Trophoblast cell (in vitro differentiated cells and primary cell): ENCODE measurements at regions not wholly inside any gene's neighbourhood (a gene's known extent, or its start where the extent isn't known, plus 50 kb on each side); places are given as distances from the start of the nearest gene placed in this dataset.

Experiments
- DNase-seq, 2 donors: peaks; one replicate each; pipeline ENCODE4 v3.0.0-alpha.2; 2016
- H2AFZ ChIP-seq: 2 replicates; pipeline ENCODE4 v1.6.1; 2013; ENCODE audit warnings: low read length, moderate library complexity, mild to moderate bottlenecking; ENCODE audit not compliant: insufficient read depth, poor library complexity
- H2AK5ac ChIP-seq: 2 replicates; pipeline ENCODE4 v1.6.1; 2013; ENCODE audit warnings: mild to moderate bottlenecking, low read length
- H2BK120ac ChIP-seq: 2 replicates; pipeline ENCODE4 v1.6.1; 2013; ENCODE audit warnings: low read length, mild to moderate bottlenecking, moderate library complexity; ENCODE audit not compliant: insufficient read depth, poor library complexity
- H2BK12ac ChIP-seq: 2 replicates; pipeline ENCODE4 v1.6.1; 2013; ENCODE audit warnings: mild to moderate bottlenecking, low read length, moderate library complexity
- H2BK5ac ChIP-seq: 2 replicates; pipeline ENCODE4 v1.6.1; 2013; ENCODE audit warnings: low read length, low read depth, moderate library complexity, mild to moderate bottlenecking; ENCODE audit not compliant: poor library complexity
- H3K14ac ChIP-seq: 2 replicates; pipeline ENCODE4 v1.6.1; 2013; ENCODE audit warnings: mild to moderate bottlenecking, low read length
- H3K18ac ChIP-seq: 2 replicates; pipeline ENCODE4 v1.6.1; 2013; ENCODE audit warnings: mild to moderate bottlenecking, low read length
- H3K23ac ChIP-seq: 2 replicates; pipeline ENCODE4 v1.6.1; 2013; ENCODE audit warnings: low read length
- H3K27ac ChIP-seq: 2 replicates; pipeline ENCODE4 v1.5.1; 2013; ENCODE audit warnings: low read depth, mild to moderate bottlenecking, inconsistent platforms, low read length, moderate library complexity
- H3K27me3 ChIP-seq: 2 replicates; pipeline ENCODE4 v1.6.1; 2013; ENCODE audit warnings: inconsistent platforms, mild to moderate bottlenecking, low read length, moderate library complexity; ENCODE audit not compliant: insufficient read depth
- H3K36me3 ChIP-seq, 2 experiments: 1 replicate in 1 of 2; 2 replicates in 1 of 2; pipeline ENCODE4 v1.6.1; 2013; ENCODE audit warnings: low read length in 2 of 2, mild to moderate bottlenecking in 2 of 2, moderate library complexity in 1 of 2; ENCODE audit not compliant: insufficient read depth in 2 of 2, control insufficient read depth in 1 of 2
- H3K4ac ChIP-seq: 2 replicates; pipeline ENCODE4 v1.6.1; 2013; ENCODE audit warnings: low read depth, mild to moderate bottlenecking, low read length, moderate library complexity
- H3K4me1 ChIP-seq, 2 experiments: 1 replicate in 1 of 2; 2 replicates in 1 of 2; pipeline ENCODE4 v1.6.1; 2013; ENCODE audit warnings: low read length in 2 of 2, mild to moderate bottlenecking in 2 of 2, moderate library complexity in 1 of 2; ENCODE audit not compliant: insufficient read depth in 2 of 2, control insufficient read depth in 1 of 2
- H3K4me2 ChIP-seq: 2 replicates; pipeline ENCODE4 v1.6.1; 2013; ENCODE audit warnings: inconsistent platforms, mild to moderate bottlenecking, low read length, moderate library complexity
- H3K4me3 ChIP-seq: 2 replicates; pipeline ENCODE4 v1.5.1; 2013; ENCODE audit warnings: mild to moderate bottlenecking, low read depth, low read length, inconsistent platforms
- H3K79me1 ChIP-seq: one replicate; pipeline ENCODE4 v1.6.1; 2013; ENCODE audit warnings: low read length
- H3K79me2 ChIP-seq: 2 replicates; pipeline ENCODE4 v1.6.1; 2013; ENCODE audit warnings: low read length, mild to moderate bottlenecking; ENCODE audit not compliant: control insufficient read depth, insufficient read depth, poor library complexity
- H3K9ac ChIP-seq: 2 replicates; pipeline ENCODE4 v1.6.1; 2013; ENCODE audit warnings: mild to moderate bottlenecking, low read length
- H3K9me3 ChIP-seq: 2 replicates; pipeline ENCODE4 v1.6.1; 2013; ENCODE audit warnings: low read depth, mild to moderate bottlenecking, control low read depth, inconsistent platforms, low read length; ENCODE audit not compliant: insufficient read depth
- H4K12ac ChIP-seq: 2 replicates; pipeline ENCODE4 v1.6.1; 2013; ENCODE audit warnings: low read depth, mild to moderate bottlenecking, low read length, moderate library complexity
- H4K8ac ChIP-seq: 2 replicates; pipeline ENCODE4 v1.6.1; 2013; ENCODE audit warnings: low read depth, mild to moderate bottlenecking, low read length, moderate library complexity
- H4K91ac ChIP-seq: one replicate; pipeline ENCODE4 v1.6.1; 2013; ENCODE audit warnings: low read depth, mild to moderate bottlenecking, low read length, moderate library complexity
- WGBS: extraction: QIAGEN DNeasy Blood & Tissue Kit; methylation state at CpG from one replicate; pipeline ENCODE4 v1.1.7; 2013; ENCODE audit warnings: missing lambda C conversion rate; ENCODE audit not compliant: insufficient read length, insufficient coverage; ENCODE audit errors: extremely low coverage; 5-methylcytosine and 5-hydroxymethylcytosine counted together

GRCh38 chr5:74205767-74206578, 434.6 kb downstream of the ENC1 start:
- Histone ChIP-seq H3K14ac (no peak overlapping the region), H3K18ac (no peak overlapping the region)

GRCh38 chr5:74201334-74202081, 439.0 kb downstream of the ENC1 start:
- H3K4me1 ChIP-seq: peaks cover 8 to 11% of the 10 kb centered on the region in 2 experiments
- H2BK5ac ChIP-seq: no peak overlapping the region
- H3K14ac ChIP-seq: no peak overlapping the region
- no peak overlapping the region for H2AFZ ChIP-seq
- H3K36me3 ChIP-seq: no peaks in the 10 kb centered on the region
- no peak overlapping the region for H3K4me2 ChIP-seq
- H3K4me3 ChIP-seq: no peak overlapping the region
- peak in 1 of 2 donors; percentile 46 for DNase-seq
- peaks cover 10% of the 10 kb centered on the region for H3K79me1 ChIP-seq
- H3K18ac ChIP-seq: no peak overlapping the region
- H3K23ac ChIP-seq: no peak overlapping the region
- no peak overlapping the region for H3K27ac ChIP-seq
- no peaks in the 10 kb centered on the region for H3K9me3 ChIP-seq
- H2BK12ac ChIP-seq: peak overlapping the region; percentile 47
- no peak overlapping the region for H4K8ac ChIP-seq
- no peak overlapping the region for H3K4ac ChIP-seq
- H3K9ac ChIP-seq: no peak overlapping the region
- H2AK5ac ChIP-seq: peak overlapping the region; percentile 11
- H2BK120ac ChIP-seq: peak overlapping the region; percentile 2
- no peaks in the 10 kb centered on the region for H3K27me3 ChIP-seq
- no peak overlapping the region for H4K12ac ChIP-seq
- no CpG with 5 or more reads among the region's 8 CpGs for WGBS
- H4K91ac ChIP-seq: no peak overlapping the region
- H3K79me2 ChIP-seq: no peaks in the 10 kb centered on the region

More at GRCh38 chr5:74205767-74206578, 434.6 kb downstream of the ENC1 start:
- Histone ChIP-seq H3K27me3 (no peaks in the 10 kb centered on the region), H3K4ac (no peak overlapping the region), H2AK5ac (no peak overlapping the region), H2BK12ac (no peak overlapping the region), H2BK120ac (no peak overlapping the region), H3K36me3 (no peaks in the 10 kb centered on the region), H3K4me2 (no peak overlapping the region), H3K4me1 (peaks cover 0 to 3% of the 10 kb centered on the region in 2 experiments), H3K79me2 (no peaks in the 10 kb centered on the region), H2AFZ (no peak overlapping the region), H3K9ac (no peak overlapping the region), H4K12ac (no peak overlapping the region), H2BK5ac (no peak overlapping the region), H4K8ac (no peak overlapping the region), H3K4me3 (no peak overlapping the region), H4K91ac (no peak overlapping the region), H3K79me1 (peaks cover 5% of the 10 kb centered on the region), H3K23ac (no peak overlapping the region), H3K9me3 (no peaks in the 10 kb centered on the region), H3K27ac (no peak overlapping the region)
- no CpG with 5 or more reads among the region's 6 CpGs for WGBS
- DNase-seq: peak in 1 of 2 donors; percentile 5

- no peak overlapping the region for H2BK12ac ChIP-seq
- H3K9me3 ChIP-seq: no peaks in the 10 kb centered on the region
- H2BK5ac ChIP-seq: no peak overlapping the region
- H4K12ac ChIP-seq: no peak overlapping the region
- no peak overlapping the region for H3K9ac ChIP-seq
- no peak overlapping the region for H2AK5ac ChIP-seq
- H3K27me3 ChIP-seq: no peaks in the 10 kb centered on the region
- no peak overlapping the region for H3K4ac ChIP-seq
- no peak overlapping the region for H3K27ac ChIP-seq
- no peak overlapping the region for H4K91ac ChIP-seq
- no peak overlapping the region for H3K4me2 ChIP-seq
- no peaks in the 10 kb centered on the region for H3K79me2 ChIP-seq
- no peak overlapping the region for H3K4me3 ChIP-seq
- H3K18ac ChIP-seq: no peak overlapping the region
- no CpG with 5 or more reads among the region's 2 CpGs for WGBS
- DNase-seq: no peak
- H2BK120ac ChIP-seq: no peak overlapping the region
- H3K36me3 ChIP-seq: no peaks in the 10 kb centered on the region
- peaks cover 10% of the 10 kb centered on the region for H3K79me1 ChIP-seq
- H3K23ac ChIP-seq: no peak overlapping the region
- H4K8ac ChIP-seq: no peak overlapping the region
- no peak overlapping the region for H2AFZ ChIP-seq
- H3K4me1 ChIP-seq: peaks cover 8 to 9% of the 10 kb centered on the region in 2 experiments
- H3K14ac ChIP-seq: no peak overlapping the region
These were observed 440.0 kb downstream of the ENC1 start for GRCh38 chr5:74200560-74200959.

GRCh38 chr5:74199436-74200210, 440.9 kb downstream of the ENC1 start:
- Histone ChIP-seq H4K12ac (no peak overlapping the region), H3K9ac (no peak overlapping the region), H2AK5ac (peak overlapping the region; percentile 84), H3K4me3 (no peak overlapping the region), H3K79me2 (no peaks in the 10 kb centered on the region), H2BK12ac (peak overlapping the region; percentile 88), H4K8ac (peak overlapping the region; percentile 67), H3K18ac (peak overlapping the region; percentile 62), H4K91ac (peak overlapping the region; percentile 77), H3K14ac (no peak overlapping the region), H3K4me2 (no peak overlapping the region), H3K4ac (peak overlapping the region; percentile 23), H2BK120ac (peak overlapping the region; percentile 57), H3K27ac (peak overlapping the region; percentile 54), H2AFZ (no peak overlapping the region), H3K79me1 (peaks cover 10% of the 10 kb centered on the region), H3K27me3 (no peaks in the 10 kb centered on the region), H3K9me3 (no peaks in the 10 kb centered on the region), H3K23ac (no peak overlapping the region), H2BK5ac (peak overlapping the region; percentile 67), H3K36me3 (no peaks in the 10 kb centered on the region), H3K4me1 (peaks cover 8 to 9% of the 10 kb centered on the region in 2 experiments)
- no CpG with 5 or more reads among the region's 7 CpGs for WGBS
- peak; percentile 97 to 98 for DNase-seq
